ENCODE measurements at regions not wholly inside any gene's neighbourhood (a gene's known extent, or its start where the extent isn't known, plus 50 kb on each side); places are given as distances from the start of the nearest gene placed in this dataset.

GRCh38 chr4:138344054-138344453 lies 101.9 kb upstream of the SLC7A11 start:
- TF ChIP-seq POLR2A (IDR thresholded peaks at IDR 0.05) (no peak), POLR2AphosphoS5 (IDR thresholded peaks at IDR 0.05) (no peak), CTCF (IDR thresholded peaks at IDR 0.05) (no peak)
